ENCODE measurements at regions not wholly inside any gene's neighbourhood (a gene's known extent, or its start where the extent isn't known, plus 50 kb on each side); places are given as distances from the start of the nearest gene placed in this dataset.

DNA sequence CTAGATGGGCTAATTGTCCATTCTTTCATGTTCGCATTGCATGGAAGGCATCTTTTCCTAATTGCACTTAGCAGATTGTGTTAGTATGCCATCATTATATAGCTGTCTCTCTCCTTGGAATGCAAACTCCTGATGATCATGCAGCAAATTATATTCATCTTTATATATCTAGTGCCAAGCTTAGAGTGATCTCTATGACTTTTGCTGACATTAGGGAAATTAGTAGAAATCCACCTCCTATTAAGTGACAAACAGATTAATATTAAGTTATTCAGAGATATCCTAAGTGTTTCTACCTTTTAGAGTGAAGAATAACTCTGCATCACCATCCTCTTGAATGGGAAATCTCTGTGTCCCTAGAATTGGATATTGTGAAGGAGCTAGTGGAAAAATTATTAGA lies 185.6 kb downstream of the FOXG1 start:
- TF ChIP-seq TEAD4 (IDR thresholded peaks at IDR 0.05) (no peak), TAF1 (IDR thresholded peaks at IDR 0.05; ENCODE audit: low read depth) (no peak)
